AG09319 (cell line): ENCODE measurements at regions not wholly inside any gene's neighbourhood (a gene's known extent, or its start where the extent isn't known, plus 50 kb on each side); places are given as distances from the start of the nearest gene placed in this dataset.
"Not testable (repeated sequence)": the region's sequence is repeated elsewhere in the genome, so short reads cannot be mapped to it uniquely, and the experiment has no call there.

Experiments used
- DNase-seq: peaks from one replicate; pipeline ENCODE4 v3.0.0-alpha.2; 2010; ENCODE audit warnings: low read depth; ENCODE audit errors: extremely low read depth
- TF ChIP-seq, protein P1 (sequence below): IDR thresholded peaks from 2 replicates; pipeline ENCODE4 v1.5.1; 2011; ENCODE audit warnings: low read depth, mild to moderate bottlenecking, inconsistent platforms, low read length, moderate library complexity

DNA sequence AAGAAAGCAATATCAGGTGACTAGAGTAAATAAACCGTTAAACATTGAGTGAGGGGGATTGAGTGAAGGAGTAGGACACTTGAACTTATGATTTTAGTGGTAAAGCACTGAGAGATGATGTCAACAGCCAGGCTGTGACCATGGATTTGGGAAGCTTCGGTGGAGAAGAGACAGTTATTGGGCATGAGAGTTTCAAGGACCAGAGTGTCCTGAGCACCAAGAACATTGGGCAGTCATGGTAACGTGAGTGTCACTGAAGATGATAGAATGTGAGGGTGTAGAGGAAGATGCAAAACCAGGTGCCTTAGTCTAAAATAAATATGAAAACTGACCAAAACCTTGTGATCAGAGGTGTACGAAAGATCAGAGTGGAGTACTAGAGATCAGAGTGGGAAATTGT, 248.1 kb downstream of the ASXL3 start:
- DNase-seq: no peak
- TF ChIP-seq, protein P1, sequence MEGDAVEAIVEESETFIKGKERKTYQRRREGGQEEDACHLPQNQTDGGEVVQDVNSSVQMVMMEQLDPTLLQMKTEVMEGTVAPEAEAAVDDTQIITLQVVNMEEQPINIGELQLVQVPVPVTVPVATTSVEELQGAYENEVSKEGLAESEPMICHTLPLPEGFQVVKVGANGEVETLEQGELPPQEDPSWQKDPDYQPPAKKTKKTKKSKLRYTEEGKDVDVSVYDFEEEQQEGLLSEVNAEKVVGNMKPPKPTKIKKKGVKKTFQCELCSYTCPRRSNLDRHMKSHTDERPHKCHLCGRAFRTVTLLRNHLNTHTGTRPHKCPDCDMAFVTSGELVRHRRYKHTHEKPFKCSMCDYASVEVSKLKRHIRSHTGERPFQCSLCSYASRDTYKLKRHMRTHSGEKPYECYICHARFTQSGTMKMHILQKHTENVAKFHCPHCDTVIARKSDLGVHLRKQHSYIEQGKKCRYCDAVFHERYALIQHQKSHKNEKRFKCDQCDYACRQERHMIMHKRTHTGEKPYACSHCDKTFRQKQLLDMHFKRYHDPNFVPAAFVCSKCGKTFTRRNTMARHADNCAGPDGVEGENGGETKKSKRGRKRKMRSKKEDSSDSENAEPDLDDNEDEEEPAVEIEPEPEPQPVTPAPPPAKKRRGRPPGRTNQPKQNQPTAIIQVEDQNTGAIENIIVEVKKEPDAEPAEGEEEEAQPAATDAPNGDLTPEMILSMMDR: no peak

DNA sequence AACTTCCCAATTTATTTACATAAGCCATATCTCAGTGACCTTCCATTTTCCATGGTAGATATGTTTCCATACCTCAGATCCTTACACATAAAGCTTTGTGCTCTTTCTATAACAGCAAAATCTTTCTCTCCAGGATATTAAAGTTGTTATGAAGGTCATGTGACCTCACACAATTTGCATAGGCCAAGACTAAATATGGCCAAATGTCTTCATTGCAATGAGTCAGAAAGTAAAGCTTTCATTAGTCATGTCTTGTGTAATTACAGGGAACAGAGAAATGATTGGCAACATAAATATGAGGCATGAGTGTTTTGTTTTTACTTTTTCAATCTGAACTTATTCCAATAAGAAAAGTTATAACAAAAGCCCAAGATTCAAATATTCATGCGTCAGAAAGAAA, 243.5 kb downstream of the ASXL3 start:
- TF ChIP-seq, protein P1: no peak
- DNase-seq: no peak

DNA sequence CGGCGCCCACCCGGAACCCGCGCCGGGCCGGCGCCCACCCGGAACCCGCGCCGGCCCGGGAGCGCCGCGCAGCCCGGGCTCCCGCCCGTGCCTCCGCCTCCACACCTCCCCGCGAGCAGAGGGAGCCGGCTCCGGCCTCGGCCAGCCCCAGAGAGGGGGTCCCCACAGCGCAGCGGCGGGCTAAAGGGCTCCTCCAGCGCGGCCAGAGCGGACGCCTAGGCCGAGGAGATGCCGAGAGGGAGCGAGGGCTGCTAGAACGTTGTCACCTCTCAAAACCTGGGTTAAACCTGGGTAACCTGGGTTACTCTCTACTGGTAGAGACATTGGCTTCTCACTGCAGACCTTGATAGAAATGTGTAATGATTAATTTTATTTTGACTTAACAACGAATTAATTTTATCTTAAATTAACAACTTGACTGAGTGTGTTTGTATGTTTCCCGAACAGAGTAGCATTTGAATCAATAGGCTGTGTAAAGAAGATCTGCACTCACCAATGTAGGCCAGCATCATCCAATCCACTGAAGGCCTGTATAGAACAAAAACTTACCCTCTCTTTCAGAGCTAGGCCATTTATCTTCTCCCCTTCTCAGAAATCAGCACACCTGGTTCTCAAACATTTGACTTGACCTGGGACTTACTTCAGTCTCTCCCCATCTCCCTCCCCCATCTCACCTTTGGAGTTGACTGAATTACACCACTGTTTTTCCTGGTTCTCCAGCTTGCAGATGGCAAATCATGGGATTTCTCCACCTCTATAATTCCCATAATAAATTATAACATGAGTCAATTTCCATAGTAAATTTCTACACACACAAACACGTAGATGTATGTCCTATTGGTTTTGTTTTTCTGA, 242.7 kb downstream of the ASXL3 start:
- TF ChIP-seq, protein P1: no peak
- no peak for DNase-seq

DNA sequence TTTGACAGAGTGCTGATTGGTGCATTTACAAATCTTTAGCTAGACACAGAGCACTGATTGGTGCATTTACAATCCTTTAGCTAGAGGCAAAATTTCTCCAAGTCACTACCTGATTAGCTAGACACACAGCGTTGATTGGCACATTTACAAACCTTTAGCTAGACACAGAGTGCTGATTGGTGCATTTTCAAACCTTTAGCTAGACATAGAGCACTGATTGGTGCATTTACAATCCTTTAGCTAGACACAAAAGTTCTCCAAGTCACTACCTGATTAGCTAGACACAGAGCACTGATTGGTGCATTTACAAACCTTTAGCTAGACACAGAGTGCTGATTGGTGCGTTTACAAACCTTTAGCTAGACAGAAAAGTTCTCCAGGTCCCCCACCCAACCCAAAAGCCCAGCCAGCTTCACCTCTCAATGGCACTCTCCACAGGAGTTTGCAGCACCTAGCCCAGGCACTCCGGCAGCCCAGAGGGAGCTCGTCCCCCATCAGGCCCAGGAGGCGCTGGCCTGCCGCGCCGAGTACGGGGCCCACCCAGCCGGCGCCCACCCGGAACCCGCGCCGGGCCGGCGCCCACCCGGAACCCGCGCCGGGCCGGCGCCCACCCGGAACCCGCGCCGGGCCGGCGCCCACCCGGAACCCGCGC, 241.8 kb downstream of the ASXL3 start:
- not testable (repeated sequence) for DNase-seq

DNA sequence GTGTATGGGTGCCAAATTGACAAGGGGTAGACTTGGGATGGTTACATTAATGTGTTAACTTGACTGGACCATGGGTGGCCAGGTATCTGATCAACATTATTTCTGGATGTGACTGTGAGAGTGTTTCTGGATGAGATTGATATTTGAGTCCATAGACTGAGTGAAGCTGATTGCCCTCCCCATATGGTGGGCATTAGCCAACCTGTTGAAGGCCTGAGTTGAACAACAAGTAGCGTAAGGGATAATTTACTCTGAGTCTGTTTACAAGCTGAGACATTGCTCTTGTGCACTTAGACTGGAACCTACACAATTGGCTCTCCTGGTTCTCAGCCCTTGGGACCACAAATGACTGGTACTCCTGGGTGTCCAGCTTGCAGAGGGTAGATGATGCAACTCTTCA, 240.1 kb downstream of the ASXL3 start:
- TF ChIP-seq, protein P1: no peak
- DNase-seq: no peak

DNA sequence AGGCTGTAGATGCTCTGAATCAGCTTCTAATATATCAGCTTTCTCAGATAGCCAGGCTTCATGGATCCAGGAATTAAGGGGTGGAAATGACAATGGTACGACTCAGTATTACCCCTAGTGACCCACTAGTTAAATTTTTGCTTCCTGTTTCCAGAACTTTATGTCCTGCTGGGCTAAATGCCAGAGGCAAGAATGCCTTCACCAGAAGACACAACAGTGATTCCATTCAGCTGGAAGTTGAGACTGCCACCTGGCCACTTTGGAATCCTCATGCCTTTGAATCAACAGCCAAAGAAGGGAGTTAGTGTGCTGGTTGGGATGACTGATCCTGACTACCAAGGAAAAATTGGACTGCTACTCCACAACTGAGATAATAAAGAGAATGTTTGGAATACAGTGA, 239.1 kb downstream of the ASXL3 start:
- no peak for DNase-seq
- TF ChIP-seq, protein P1: no peak

DNA sequence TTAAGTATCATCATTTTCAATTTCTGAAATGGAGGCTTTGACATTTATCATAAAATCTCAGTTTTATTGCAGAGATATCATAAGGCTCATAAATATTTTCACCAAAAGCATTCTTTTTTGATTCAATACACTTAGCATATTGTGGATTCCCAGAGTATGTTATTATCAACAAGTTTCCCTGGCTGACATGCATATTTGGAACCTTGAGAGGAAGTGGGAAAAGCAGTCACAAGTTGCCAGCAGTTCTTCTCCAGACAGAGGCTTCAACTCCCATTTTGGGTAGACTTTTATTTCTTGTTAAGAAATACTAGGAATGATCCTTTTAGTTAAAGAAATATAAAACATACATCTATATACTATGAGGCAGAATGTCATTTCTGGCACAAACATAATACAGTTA, 236.5 kb downstream of the ASXL3 start:
- TF ChIP-seq, protein P1: no peak
- DNase-seq: no peak
